ENCODE measurements at regions not wholly inside any gene's neighbourhood (a gene's known extent, or its start where the extent isn't known, plus 50 kb on each side); places are given as distances from the start of the nearest gene placed in this dataset.

- no peak overlapping the region for H3K4me3 ChIP-seq (ENCODE audit: low read depth, low read length)
- in situ Hi-C loops (cut with HindIII; ENCODE audit: low sequenced_read_pairs), result no loop called here
- TF ChIP-seq CTCF (IDR thresholded peaks at IDR 0.05; ENCODE audit: low read depth, low read length), result no peak
- DNase-seq (ENCODE audit: low read depth, low spot score), result peak; percentile 8
Observed at GRCh38 chr21:35953597-35953996, 106.7 kb downstream of the SETD4 start.

- no peak for TF ChIP-seq CTCF (IDR thresholded peaks at IDR 0.05; ENCODE audit: low read depth, low read length)
- H3K4me3 ChIP-seq (ENCODE audit: low read depth, low read length), result no peak overlapping the region
- no peak for DNase-seq (ENCODE audit: low read depth, low spot score)
- in situ Hi-C loops (cut with HindIII; ENCODE audit: low sequenced_read_pairs), result no loop called here
Observed at GRCh38 chr21:35952651-35953340, 107.5 kb downstream of the SETD4 start.

GRCh38 chr21:35948982-35949381 lies 111.3 kb downstream of the SETD4 start:
- no peak for DNase-seq (ENCODE audit: low read depth, low spot score)
- no peak for TF ChIP-seq CTCF (IDR thresholded peaks at IDR 0.05; ENCODE audit: low read depth, low read length)
- no peak overlapping the region for H3K4me3 ChIP-seq (ENCODE audit: low read depth, low read length)
- in situ Hi-C loops (cut with HindIII; ENCODE audit: low sequenced_read_pairs), result no loop called here

- no peak overlapping the region for H3K4me3 ChIP-seq (ENCODE audit: low read depth, low read length)
- no peak for DNase-seq (ENCODE audit: low read depth, low spot score)
- TF ChIP-seq CTCF (IDR thresholded peaks at IDR 0.05; ENCODE audit: low read depth, low read length), result no peak
- in situ Hi-C loops (cut with HindIII; ENCODE audit: low sequenced_read_pairs), result no loop called here
Observed at GRCh38 chr21:35945089-35945671, 115.1 kb downstream of the SETD4 start.

- no peak for DNase-seq (ENCODE audit: low read depth, low spot score)
- H3K4me3 ChIP-seq (ENCODE audit: low read depth, low read length), result no peak overlapping the region
- in situ Hi-C loops (cut with HindIII; ENCODE audit: low sequenced_read_pairs), result no loop called here
- TF ChIP-seq CTCF (IDR thresholded peaks at IDR 0.05; ENCODE audit: low read depth, low read length), result no peak
Observed at GRCh38 chr21:35943752-35944151, 116.6 kb downstream of the SETD4 start.

GRCh38 chr21:35942211-35943144 lies 117.8 kb downstream of the SETD4 start:
- no peak overlapping the region for H3K4me3 ChIP-seq (ENCODE audit: low read depth, low read length)
- no peak for DNase-seq (ENCODE audit: low read depth, low spot score)
- in situ Hi-C loops (cut with HindIII; ENCODE audit: low sequenced_read_pairs), result no loop called here
- TF ChIP-seq CTCF (IDR thresholded peaks at IDR 0.05; ENCODE audit: low read depth, low read length), result no peak
